Activated T-cell treated with anti-CD3 and anti-CD28 coated beads, Interleukin-2, amount 50 U/mL, for 4 hours (primary cell): ENCODE measurements at regions not wholly inside any gene's neighbourhood (a gene's known extent, or its start where the extent isn't known, plus 50 kb on each side); places are given as distances from the start of the nearest gene placed in this dataset.

Experiments
- ATAC-seq, 2 donors: fragments of 200-7000 bp; cut with Tn5 transposase; one replicate each; pipeline ENCODE4 v1.10.0; 2021
- DNase-seq: peaks from one replicate; pipeline ENCODE4 v3.0.0-alpha.2; 2020
- H3K27me3 Mint-ChIP-seq: one replicate; pipeline ENCODE4 v1.8.0; 2021; ENCODE audit warnings: low read depth, mixed read lengths
- H3K36me3 Mint-ChIP-seq: one replicate; pipeline ENCODE4 v1.8.0; 2022; ENCODE audit warnings: mixed read lengths; ENCODE audit not compliant: insufficient read depth
- H3K4me1 Mint-ChIP-seq: one replicate; pipeline ENCODE4 v1.8.0; 2021; ENCODE audit warnings: low read depth, mixed read lengths
- H3K4me3 Mint-ChIP-seq: one replicate; pipeline ENCODE4 v1.8.0; 2021; ENCODE audit warnings: mild to moderate bottlenecking, moderate library complexity, mixed read lengths
- H3K9me3 Mint-ChIP-seq: one replicate; pipeline ENCODE4 v1.8.0; 2021; ENCODE audit warnings: mixed read lengths

GRCh38 chr1:79079770-79080169 is 73.2 kb upstream of the ADGRL4 start:
- no peaks in the 10 kb centered on the region for H3K27me3 Mint-ChIP-seq
- ATAC-seq (no peak), DNase-seq (no peak)
- no peaks in the 10 kb centered on the region for H3K9me3 Mint-ChIP-seq
- no peak overlapping the region for H3K4me3 Mint-ChIP-seq
- H3K4me1 Mint-ChIP-seq: no peaks in the 10 kb centered on the region
- no peaks in the 10 kb centered on the region for H3K36me3 Mint-ChIP-seq

DNA sequence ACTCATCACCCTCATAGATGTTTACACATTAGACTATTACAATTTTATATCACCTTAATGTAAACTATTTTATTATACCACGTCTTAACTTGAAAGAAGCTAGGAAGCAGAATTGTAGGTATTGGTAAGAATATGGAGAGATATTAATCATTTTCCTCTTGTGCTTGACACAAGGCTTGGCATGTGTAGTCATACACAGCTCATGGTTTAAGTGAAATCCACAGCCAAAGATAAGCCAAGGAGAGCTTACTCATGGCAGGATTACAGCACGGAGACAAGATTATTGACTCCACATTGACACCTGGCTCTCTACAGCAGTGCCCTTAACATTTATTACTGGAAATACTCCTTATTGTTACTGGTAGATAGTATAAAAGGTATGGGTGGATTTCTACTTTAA is 68.4 kb upstream of the ADGRL4 start:
- Mint-ChIP-seq H3K27me3 (no peaks in the 10 kb centered on the region), H3K4me1 (no peaks in the 10 kb centered on the region), H3K4me3 (no peak overlapping the region), H3K9me3 (no peaks in the 10 kb centered on the region), H3K36me3 (no peaks in the 10 kb centered on the region)
- DNase-seq: no peak
- ATAC-seq: no peak

GRCh38 chr1:79069828-79070227 is 63.3 kb upstream of the ADGRL4 start:
- Mint-ChIP-seq H3K36me3 (no peaks in the 10 kb centered on the region), H3K4me3 (no peak overlapping the region), H3K27me3 (no peaks in the 10 kb centered on the region), H3K9me3 (peaks cover 10% of the 10 kb centered on the region), H3K4me1 (no peaks in the 10 kb centered on the region)
- ATAC-seq (no peak), DNase-seq (no peak)

DNA sequence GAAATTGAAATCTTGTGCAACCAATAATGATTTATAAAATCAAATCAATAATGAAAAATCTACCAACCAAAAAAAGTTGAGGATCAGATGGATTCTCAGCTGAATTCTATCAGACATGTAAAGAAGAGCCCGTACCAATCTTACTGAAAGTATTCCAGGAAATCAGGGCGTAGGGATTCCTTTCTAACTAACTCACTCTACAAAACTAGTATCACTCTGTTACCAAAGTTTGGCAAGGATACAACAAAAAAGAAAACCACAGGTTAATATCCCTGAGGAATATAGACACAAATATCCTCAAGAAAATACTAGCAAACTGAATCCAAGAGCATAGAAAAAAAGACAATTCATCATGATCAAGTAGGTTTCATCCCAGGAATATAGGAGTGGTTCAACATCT is 52.8 kb upstream of the ADGRL4 start:
- DNase-seq (no peak), ATAC-seq (no peak)
- no peaks in the 10 kb centered on the region for H3K4me1 Mint-ChIP-seq
- H3K27me3 Mint-ChIP-seq: no peaks in the 10 kb centered on the region
- H3K9me3 Mint-ChIP-seq: peaks cover 29% of the 10 kb centered on the region
- no peak overlapping the region for H3K4me3 Mint-ChIP-seq
- H3K36me3 Mint-ChIP-seq: no peaks in the 10 kb centered on the region
